Calu3 (cell line): ENCODE measurements at regions not wholly inside any gene's neighbourhood (a gene's known extent, or its start where the extent isn't known, plus 50 kb on each side); places are given as distances from the start of the nearest gene placed in this dataset.

ENCODE experiments used
- BruUV-seq: library from RNA; stranded (reverse); fragments of 400-500 nt; replicated peaks from 2 replicates; lab custom pipeline; 2021; lab: Mats Ljungman, UMichigan
- CTCF ChIA-PET: fragments of 300-600 bp; sonication (Branson Sonifier 250); formaldehyde crosslinking; loops from one replicate; lab custom pipeline; 2022; ENCODE audit warnings: antibody characterized with exemption; lab: Charles Lee
- DNase-seq: peaks from one replicate; pipeline ENCODE4 v3.0.0; 2022
- H3K27ac Mint-ChIP-seq: one replicate; pipeline ENCODE4 v1.8.0; 2022; ENCODE audit warnings: mixed read lengths; ENCODE audit not compliant: unreplicated experiment
- H3K27me3 Mint-ChIP-seq: one replicate; pipeline ENCODE4 v1.8.0; 2022; ENCODE audit warnings: mixed read lengths; ENCODE audit not compliant: unreplicated experiment
- H3K36me3 Mint-ChIP-seq: one replicate; pipeline ENCODE4 v1.8.0; 2022; ENCODE audit warnings: mild to moderate bottlenecking, moderate library complexity, mixed read lengths; ENCODE audit not compliant: insufficient read depth, unreplicated experiment
- H3K4me1 Mint-ChIP-seq: one replicate; pipeline ENCODE4 v1.8.0; 2022; ENCODE audit warnings: mild to moderate bottlenecking, low read depth, mixed read lengths; ENCODE audit not compliant: unreplicated experiment
- H3K4me3 Mint-ChIP-seq: one replicate; pipeline ENCODE4 v1.8.0; 2022; ENCODE audit warnings: mild to moderate bottlenecking, low read depth, moderate library complexity, mixed read lengths; ENCODE audit not compliant: unreplicated experiment
- H3K9me3 Mint-ChIP-seq: one replicate; pipeline ENCODE4 v1.8.0; 2022; ENCODE audit warnings: low read depth, mixed read lengths; ENCODE audit not compliant: unreplicated experiment
- intact Hi-C: fragments of 100-400 bp; cut with micrococcal nuclease; formaldehyde crosslinking; loops from one replicate; pipeline ENCODE4 v1.10.0; 2022; ENCODE audit not compliant: unreplicated experiment
- TF ChIP-seq, protein P1 (sequence below): fragments of 200-600 bp; IDR thresholded peaks from one replicate; pipeline ENCODE4 v1.8.0; 2022; ENCODE audit warnings: antibody characterized with exemption; ENCODE audit not compliant: unreplicated experiment

DNA sequence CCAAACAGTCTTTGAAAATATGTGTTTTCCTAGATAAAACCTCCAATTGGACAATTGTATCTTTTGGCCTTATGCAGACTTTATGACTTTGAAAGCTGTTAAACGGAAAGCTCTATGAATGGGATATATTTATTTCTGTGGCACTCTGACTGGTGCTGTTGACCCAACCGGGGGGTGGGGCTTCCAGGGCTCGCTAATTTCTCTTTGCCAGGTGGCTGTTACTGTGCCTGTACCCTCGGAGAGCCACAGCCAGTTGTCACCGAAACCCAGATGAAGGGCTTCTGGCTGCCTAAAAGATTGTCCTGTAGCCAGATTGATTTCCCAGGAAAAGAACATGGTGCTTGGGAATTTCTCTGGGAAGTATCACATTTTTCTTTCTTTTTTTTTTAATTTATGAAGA lies 132.7 kb upstream of the NAV2 start:
- no peaks in the 10 kb centered on the region for H3K36me3 Mint-ChIP-seq
- CTCF ChIA-PET, result no interaction called here
- intact Hi-C loops, result no loop called here
- DNase-seq, result no peak
- H3K27me3 Mint-ChIP-seq, result peaks cover 26% of the 10 kb centered on the region
- H3K9me3 Mint-ChIP-seq, result no peaks in the 10 kb centered on the region
- no TSS peak for BruUV-seq
- no peaks in the 10 kb centered on the region for H3K4me1 Mint-ChIP-seq
- TF ChIP-seq, protein P1, sequence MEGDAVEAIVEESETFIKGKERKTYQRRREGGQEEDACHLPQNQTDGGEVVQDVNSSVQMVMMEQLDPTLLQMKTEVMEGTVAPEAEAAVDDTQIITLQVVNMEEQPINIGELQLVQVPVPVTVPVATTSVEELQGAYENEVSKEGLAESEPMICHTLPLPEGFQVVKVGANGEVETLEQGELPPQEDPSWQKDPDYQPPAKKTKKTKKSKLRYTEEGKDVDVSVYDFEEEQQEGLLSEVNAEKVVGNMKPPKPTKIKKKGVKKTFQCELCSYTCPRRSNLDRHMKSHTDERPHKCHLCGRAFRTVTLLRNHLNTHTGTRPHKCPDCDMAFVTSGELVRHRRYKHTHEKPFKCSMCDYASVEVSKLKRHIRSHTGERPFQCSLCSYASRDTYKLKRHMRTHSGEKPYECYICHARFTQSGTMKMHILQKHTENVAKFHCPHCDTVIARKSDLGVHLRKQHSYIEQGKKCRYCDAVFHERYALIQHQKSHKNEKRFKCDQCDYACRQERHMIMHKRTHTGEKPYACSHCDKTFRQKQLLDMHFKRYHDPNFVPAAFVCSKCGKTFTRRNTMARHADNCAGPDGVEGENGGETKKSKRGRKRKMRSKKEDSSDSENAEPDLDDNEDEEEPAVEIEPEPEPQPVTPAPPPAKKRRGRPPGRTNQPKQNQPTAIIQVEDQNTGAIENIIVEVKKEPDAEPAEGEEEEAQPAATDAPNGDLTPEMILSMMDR, result no peak
- H3K4me3 Mint-ChIP-seq, result no peak overlapping the region
- no peak overlapping the region for H3K27ac Mint-ChIP-seq

DNA sequence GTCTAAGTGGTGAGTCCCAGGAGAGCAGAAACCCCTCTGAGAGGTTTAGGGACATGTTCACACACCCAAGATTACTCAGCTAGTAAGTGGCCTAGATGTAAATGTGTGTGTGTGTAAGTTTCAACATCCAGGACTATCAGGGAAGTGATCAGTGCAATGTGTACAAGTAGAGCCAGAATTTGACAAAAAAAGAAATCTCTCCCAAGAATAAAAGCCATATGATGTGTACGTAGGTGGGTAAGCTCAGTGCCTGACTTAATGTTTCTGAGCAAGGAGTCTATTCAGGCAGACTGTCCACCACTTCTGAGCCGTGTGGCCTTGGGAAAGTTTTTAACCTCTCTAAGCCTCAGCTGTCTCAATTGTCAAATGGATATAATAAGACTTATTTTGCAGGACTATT lies 133.8 kb upstream of the NAV2 start:
- Mint-ChIP-seq H3K4me3 (no peak overlapping the region), H3K27ac (no peak overlapping the region), H3K27me3 (peaks cover 17% of the 10 kb centered on the region), H3K4me1 (no peaks in the 10 kb centered on the region), H3K9me3 (no peaks in the 10 kb centered on the region), H3K36me3 (no peaks in the 10 kb centered on the region)
- TF ChIP-seq, protein P1, result no peak
- intact Hi-C loops, result no loop called here
- no peak for DNase-seq
- BruUV-seq, result no TSS peak
- CTCF ChIA-PET, result no interaction called here

DNA sequence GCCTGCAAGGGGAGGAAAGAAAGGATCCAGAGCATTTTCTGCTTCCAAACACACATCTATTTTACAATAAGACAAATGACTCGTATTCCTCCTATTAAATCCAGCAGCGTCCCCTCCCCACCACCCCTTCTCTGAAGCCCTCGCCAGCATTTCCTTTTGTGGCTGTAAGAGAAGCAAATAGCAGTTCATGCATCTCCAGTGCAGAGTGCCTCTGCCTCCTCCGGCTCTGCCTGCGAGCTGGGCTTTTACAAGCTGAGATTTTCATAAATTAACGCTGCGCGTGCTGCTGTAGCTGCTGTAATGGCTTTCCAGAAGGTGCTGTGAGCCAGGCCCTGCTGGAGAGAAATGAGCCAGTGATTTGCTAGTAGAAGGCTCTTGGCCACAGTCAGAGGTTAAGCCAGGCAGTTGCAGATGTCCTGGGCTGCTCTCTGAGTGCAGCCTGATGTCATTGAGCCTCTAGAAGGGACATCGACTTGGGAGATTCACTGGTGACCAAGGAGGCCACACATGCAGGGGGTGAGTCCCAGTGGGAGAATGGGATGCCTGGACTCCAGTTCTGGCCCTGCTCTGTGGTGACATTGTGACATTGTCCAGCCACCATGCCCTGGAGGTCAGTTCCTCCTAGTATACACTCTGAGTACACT lies 134.5 kb upstream of the NAV2 start:
- Mint-ChIP-seq H3K27ac (no peak overlapping the region), H3K9me3 (no peaks in the 10 kb centered on the region), H3K27me3 (peaks cover 13% of the 10 kb centered on the region), H3K4me1 (no peaks in the 10 kb centered on the region), H3K36me3 (no peaks in the 10 kb centered on the region), H3K4me3 (no peak overlapping the region)
- TF ChIP-seq, protein P1, result no peak
- DNase-seq, result no peak
- intact Hi-C loops, result no loop called here
- CTCF ChIA-PET, result no interaction called here
- no TSS peak for BruUV-seq

DNA sequence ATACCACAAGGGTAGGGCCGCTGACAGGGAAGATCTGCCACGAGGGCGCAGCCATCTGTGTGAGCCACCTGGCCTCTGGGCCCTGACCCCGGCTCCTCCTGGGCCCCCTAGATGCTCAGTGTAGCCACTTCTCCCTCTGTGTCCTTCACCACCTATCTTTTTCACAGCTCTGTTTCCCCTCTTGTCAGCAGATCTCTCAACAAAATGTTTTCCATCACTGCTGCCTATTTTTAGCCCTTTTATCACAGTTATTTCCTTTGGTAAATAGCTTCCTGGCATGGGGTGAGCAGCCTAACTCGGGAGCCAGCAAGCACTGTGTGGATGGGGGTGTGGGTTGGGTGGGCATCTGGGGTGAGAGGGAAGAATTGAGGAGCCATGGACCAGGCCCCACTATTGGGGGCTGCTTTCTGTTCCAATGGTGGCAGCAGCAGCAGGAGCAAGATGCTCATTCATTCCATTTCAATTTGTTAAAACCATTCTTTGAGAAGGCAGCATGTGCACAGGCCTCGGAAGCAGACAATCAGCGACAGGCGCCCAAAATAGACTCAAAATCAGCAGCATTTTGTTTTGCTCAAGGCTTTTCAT lies 135.2 kb upstream of the NAV2 start:
- Mint-ChIP-seq H3K4me1 (no peaks in the 10 kb centered on the region), H3K9me3 (no peaks in the 10 kb centered on the region), H3K27ac (no peak overlapping the region), H3K27me3 (peaks cover 13% of the 10 kb centered on the region), H3K36me3 (no peaks in the 10 kb centered on the region), H3K4me3 (no peak overlapping the region)
- no peak for DNase-seq
- CTCF ChIA-PET, result interaction anchor here (0.6 kb wide), 1 partner anchor 14 kb away, joined by 9 read pairs; no protein-coding TSS in a partner anchor
- TF ChIP-seq, protein P1, result no peak
- intact Hi-C loops, result no loop called here
- no TSS peak for BruUV-seq
